Hepatocyte (in vitro differentiated cells): ENCODE measurements at regions not wholly inside any gene's neighbourhood (a gene's known extent, or its start where the extent isn't known, plus 50 kb on each side); places are given as distances from the start of the nearest gene placed in this dataset.

ENCODE experiments used
- DNase-seq: peaks from one replicate; pipeline ENCODE4 v3.0.0-alpha.2; 2016; ENCODE audit warnings: low spot score
- H2AFZ ChIP-seq: fragments of 200-600 bp; sonication (generic); 2 replicates; pipeline ENCODE4 v1.6.0; 2016; ENCODE audit warnings: antibody characterized with exemption, mild to moderate bottlenecking
- H3K27ac ChIP-seq: fragments of 200-600 bp; sonication (generic); 2 replicates; pipeline ENCODE4 v1.5.1; 2016; ENCODE audit warnings: mild to moderate bottlenecking
- H3K27me3 ChIP-seq: fragments of 200-600 bp; sonication (generic); 2 replicates; pipeline ENCODE4 v1.6.1; 2016
- H3K36me3 ChIP-seq: fragments of 200-600 bp; sonication (generic); replicated peaks from 2 replicates; pipeline ENCODE4 v1.5.1; 2016; ENCODE audit warnings: low read depth; ENCODE audit not compliant: insufficient read depth
- H3K4me1 ChIP-seq: fragments of 200-600 bp; sonication (generic); 2 replicates; pipeline ENCODE4 v1.5.1; 2016; ENCODE audit warnings: mild to moderate bottlenecking, moderate library complexity; ENCODE audit not compliant: insufficient read depth
- H3K4me2 ChIP-seq: fragments of 200-600 bp; sonication (generic); 2 replicates; pipeline ENCODE4 v1.6.0; 2016
- H3K4me3 ChIP-seq: fragments of 200-600 bp; sonication (generic); 2 replicates; pipeline ENCODE4 v1.5.1; 2016; ENCODE audit warnings: mild to moderate bottlenecking
- H3K79me2 ChIP-seq: fragments of 200-600 bp; sonication (generic); 2 replicates; pipeline ENCODE4 v1.6.0; 2017; ENCODE audit warnings: mild to moderate bottlenecking
- H3K9me2 ChIP-seq: fragments of 200-600 bp; sonication (generic); replicated peaks from 2 replicates; pipeline ENCODE4 v1.6.0; 2017; ENCODE audit warnings: mild to moderate bottlenecking; ENCODE audit not compliant: insufficient read depth
- H3K9me3 ChIP-seq: fragments of 200-600 bp; sonication (generic); 2 replicates; pipeline ENCODE4 v1.5.1; 2016; ENCODE audit warnings: low read depth, mild to moderate bottlenecking
- H4K20me1 ChIP-seq: fragments of 200-600 bp; sonication (generic); 2 replicates; pipeline ENCODE4 v1.6.0; 2016; ENCODE audit warnings: mild to moderate bottlenecking; ENCODE audit not compliant: insufficient read depth, poor library complexity, severe bottlenecking
- EZH2 ChIP-seq: fragments of 200-600 bp; sonication (generic); IDR thresholded peaks from 2 replicates; pipeline ENCODE4 v1.6.1; 2016; ENCODE audit warnings: antibody characterized with exemption, mild to moderate bottlenecking, borderline replicate concordance
- EZH2phosphoT487 ChIP-seq: fragments of 200-600 bp; sonication (generic); IDR thresholded peaks from one replicate; pipeline ENCODE4 v1.6.1; 2018; ENCODE audit warnings: antibody characterized with exemption, mild to moderate bottlenecking, low read depth, moderate library complexity; ENCODE audit not compliant: unreplicated experiment, severe bottlenecking
- WGBS: methylation state at CpG from one replicate; pipeline ENCODE4 v1.1.6; 2016; ENCODE audit warnings: low lambda C conversion rate; ENCODE audit errors: missing lambda C conversion rate; 5-methylcytosine and 5-hydroxymethylcytosine counted together
- TF ChIP-seq, protein P1 (sequence below): fragments of 200-600 bp; sonication (generic); IDR thresholded peaks from 2 replicates; pipeline ENCODE4 v1.5.1; 2016; ENCODE audit warnings: antibody characterized with exemption, mild to moderate bottlenecking; ENCODE audit not compliant: poor library complexity

DNA sequence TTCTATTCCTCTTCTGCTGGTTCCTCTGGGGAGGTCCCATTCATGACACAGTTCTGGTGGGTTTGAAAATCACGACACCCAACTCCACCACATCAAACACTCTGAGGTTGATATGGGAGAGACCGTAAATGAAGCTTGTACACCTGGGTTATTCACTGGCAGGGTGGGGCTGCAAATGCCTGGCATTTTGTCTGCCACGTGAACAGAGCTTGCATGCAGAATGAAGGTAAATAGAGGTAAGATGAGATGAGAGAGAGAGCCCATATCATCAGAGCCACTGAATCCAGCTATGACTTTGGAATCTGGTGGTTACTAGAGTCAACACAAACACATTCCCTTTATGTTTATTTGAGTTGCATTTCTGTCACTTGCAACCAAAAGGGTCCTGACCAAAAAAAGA lies 97.4 kb downstream of the BANF2 start:
- Histone ChIP-seq H3K9me2 (no peaks in the 10 kb centered on the region), H3K27ac (no peak overlapping the region), H2AFZ (no peak overlapping the region), H3K4me1 (no peaks in the 10 kb centered on the region), H3K4me2 (no peak overlapping the region), H3K36me3 (no peaks in the 10 kb centered on the region), H3K9me3 (no peaks in the 10 kb centered on the region), H3K27me3 (no peaks in the 10 kb centered on the region), H4K20me1 (no peaks in the 10 kb centered on the region), H3K4me3 (no peak overlapping the region), H3K79me2 (no peaks in the 10 kb centered on the region)
- TF ChIP-seq EZH2, result no peak
- TF ChIP-seq EZH2phosphoT487, result no peak
- TF ChIP-seq, protein P1, sequence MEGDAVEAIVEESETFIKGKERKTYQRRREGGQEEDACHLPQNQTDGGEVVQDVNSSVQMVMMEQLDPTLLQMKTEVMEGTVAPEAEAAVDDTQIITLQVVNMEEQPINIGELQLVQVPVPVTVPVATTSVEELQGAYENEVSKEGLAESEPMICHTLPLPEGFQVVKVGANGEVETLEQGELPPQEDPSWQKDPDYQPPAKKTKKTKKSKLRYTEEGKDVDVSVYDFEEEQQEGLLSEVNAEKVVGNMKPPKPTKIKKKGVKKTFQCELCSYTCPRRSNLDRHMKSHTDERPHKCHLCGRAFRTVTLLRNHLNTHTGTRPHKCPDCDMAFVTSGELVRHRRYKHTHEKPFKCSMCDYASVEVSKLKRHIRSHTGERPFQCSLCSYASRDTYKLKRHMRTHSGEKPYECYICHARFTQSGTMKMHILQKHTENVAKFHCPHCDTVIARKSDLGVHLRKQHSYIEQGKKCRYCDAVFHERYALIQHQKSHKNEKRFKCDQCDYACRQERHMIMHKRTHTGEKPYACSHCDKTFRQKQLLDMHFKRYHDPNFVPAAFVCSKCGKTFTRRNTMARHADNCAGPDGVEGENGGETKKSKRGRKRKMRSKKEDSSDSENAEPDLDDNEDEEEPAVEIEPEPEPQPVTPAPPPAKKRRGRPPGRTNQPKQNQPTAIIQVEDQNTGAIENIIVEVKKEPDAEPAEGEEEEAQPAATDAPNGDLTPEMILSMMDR, result no peak
- WGBS, result 73% methylated on average over 3 of the region's 3 CpGs
- DNase-seq, result no peak

DNA sequence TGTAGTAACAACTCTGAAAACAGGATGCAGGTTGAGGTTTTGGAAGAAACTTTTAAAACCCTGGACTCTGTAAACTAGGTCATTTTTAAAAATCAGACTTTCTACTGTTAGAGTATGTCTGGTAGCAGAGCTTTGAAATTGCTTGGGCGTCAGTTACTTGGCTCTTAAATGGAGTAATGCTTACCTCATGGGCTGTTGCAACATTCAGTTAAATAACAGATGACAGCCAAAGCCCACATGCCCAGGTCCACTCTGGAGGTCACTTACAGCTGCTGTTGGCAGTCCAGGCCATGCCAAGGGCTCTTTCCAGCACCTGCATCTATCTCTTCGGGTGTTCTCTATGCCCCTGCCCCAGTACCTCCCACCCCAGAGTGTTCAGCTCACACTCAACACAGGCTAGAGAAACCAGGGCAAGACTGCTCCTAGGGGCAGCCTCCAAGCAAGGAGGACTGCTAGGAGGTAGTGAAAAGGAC lies 96.4 kb downstream of the BANF2 start:
- H3K4me3 ChIP-seq, result no peak overlapping the region
- TF ChIP-seq EZH2phosphoT487 (no peak), EZH2 (no peak)
- TF ChIP-seq, protein P1, result no peak
- H3K4me2 ChIP-seq, result no peak overlapping the region
- H2AFZ ChIP-seq, result no peak overlapping the region
- H3K9me2 ChIP-seq, result no peaks in the 10 kb centered on the region
- H4K20me1 ChIP-seq, result no peaks in the 10 kb centered on the region
- no peaks in the 10 kb centered on the region for H3K4me1 ChIP-seq
- no peaks in the 10 kb centered on the region for H3K9me3 ChIP-seq
- H3K36me3 ChIP-seq, result no peaks in the 10 kb centered on the region
- DNase-seq, result peak; percentile 50
- H3K27me3 ChIP-seq, result no peaks in the 10 kb centered on the region
- whole genome bisulfite sequencing, result 68% methylated on average over 2 of the region's 2 CpGs
- H3K27ac ChIP-seq, result peak overlapping the region; percentile 38
- H3K79me2 ChIP-seq, result no peaks in the 10 kb centered on the region

DNA sequence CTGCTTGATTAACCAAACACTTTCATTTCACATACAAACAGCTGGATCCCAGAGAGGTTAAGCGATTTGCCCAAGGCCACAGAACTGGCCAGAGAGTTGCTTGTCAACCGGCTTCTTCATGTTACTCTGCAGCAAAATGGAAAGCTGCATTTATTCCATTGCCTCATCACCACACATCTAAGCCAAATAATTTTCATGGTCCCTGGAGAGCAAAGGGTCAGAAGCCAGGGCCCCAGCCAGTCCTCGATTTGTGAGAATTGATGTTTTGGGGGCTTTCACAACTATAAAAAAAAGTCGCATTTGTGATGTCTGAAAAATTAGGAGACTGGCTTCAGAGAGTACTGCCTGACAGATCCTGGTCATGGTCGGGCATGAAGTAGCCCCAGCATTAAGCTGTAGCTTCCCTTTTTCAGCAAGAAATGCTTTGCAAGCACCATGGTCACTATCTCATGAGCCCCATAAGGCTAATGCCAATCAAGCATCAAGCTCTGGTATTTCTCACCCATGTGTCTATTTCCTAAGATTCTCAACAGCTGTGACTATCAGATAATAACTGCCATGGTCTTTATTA lies 95.8 kb downstream of the BANF2 start:
- H3K4me1 ChIP-seq, result no peaks in the 10 kb centered on the region
- TF ChIP-seq, protein P1, result no peak
- TF ChIP-seq EZH2phosphoT487 (no peak), EZH2 (no peak)
- H3K27me3 ChIP-seq, result no peaks in the 10 kb centered on the region
- H3K9me3 ChIP-seq, result no peaks in the 10 kb centered on the region
- H3K9me2 ChIP-seq, result no peaks in the 10 kb centered on the region
- 83% methylated on average over 5 of the region's 5 CpGs for WGBS
- peak overlapping the region; percentile 38 for H3K27ac ChIP-seq
- H2AFZ ChIP-seq, result no peak overlapping the region
- H3K4me2 ChIP-seq, result no peak overlapping the region
- DNase-seq, result no peak
- no peak overlapping the region for H3K4me3 ChIP-seq
- H4K20me1 ChIP-seq, result no peaks in the 10 kb centered on the region
- H3K79me2 ChIP-seq, result no peaks in the 10 kb centered on the region
- no peaks in the 10 kb centered on the region for H3K36me3 ChIP-seq

DNA sequence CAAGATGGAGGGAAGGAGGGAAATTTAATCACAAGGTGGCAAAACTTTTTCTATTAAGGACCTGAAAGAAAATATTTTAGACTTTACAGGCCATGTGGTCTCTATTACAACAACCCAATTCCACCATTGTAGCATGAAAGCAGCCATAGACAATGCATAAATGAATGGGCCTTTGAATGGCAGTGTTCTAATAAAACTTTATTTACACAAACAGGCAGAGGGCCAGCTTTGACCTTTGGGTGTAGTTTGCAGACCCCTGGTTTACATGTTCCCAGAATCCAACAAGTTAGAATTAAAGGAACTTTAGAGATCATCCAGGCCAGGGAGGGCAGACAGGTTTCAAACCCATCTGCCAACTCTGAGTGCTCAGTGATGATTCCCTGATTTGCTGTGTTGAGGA lies 95.2 kb downstream of the BANF2 start:
- Histone ChIP-seq H4K20me1 (no peaks in the 10 kb centered on the region), H3K27ac (no peak overlapping the region), H3K9me3 (no peaks in the 10 kb centered on the region), H3K79me2 (no peaks in the 10 kb centered on the region), H3K9me2 (no peaks in the 10 kb centered on the region), H3K4me1 (no peaks in the 10 kb centered on the region), H2AFZ (no peak overlapping the region), H3K4me2 (no peak overlapping the region), H3K27me3 (no peaks in the 10 kb centered on the region), H3K4me3 (no peak overlapping the region), H3K36me3 (no peaks in the 10 kb centered on the region)
- TF ChIP-seq EZH2phosphoT487 (no peak), EZH2 (no peak)
- TF ChIP-seq, protein P1, result no peak
- DNase-seq, result no peak
